ENCODE measurements at regions not wholly inside any gene's neighbourhood (a gene's known extent, or its start where the extent isn't known, plus 50 kb on each side); places are given as distances from the start of the nearest gene placed in this dataset.

DNA sequence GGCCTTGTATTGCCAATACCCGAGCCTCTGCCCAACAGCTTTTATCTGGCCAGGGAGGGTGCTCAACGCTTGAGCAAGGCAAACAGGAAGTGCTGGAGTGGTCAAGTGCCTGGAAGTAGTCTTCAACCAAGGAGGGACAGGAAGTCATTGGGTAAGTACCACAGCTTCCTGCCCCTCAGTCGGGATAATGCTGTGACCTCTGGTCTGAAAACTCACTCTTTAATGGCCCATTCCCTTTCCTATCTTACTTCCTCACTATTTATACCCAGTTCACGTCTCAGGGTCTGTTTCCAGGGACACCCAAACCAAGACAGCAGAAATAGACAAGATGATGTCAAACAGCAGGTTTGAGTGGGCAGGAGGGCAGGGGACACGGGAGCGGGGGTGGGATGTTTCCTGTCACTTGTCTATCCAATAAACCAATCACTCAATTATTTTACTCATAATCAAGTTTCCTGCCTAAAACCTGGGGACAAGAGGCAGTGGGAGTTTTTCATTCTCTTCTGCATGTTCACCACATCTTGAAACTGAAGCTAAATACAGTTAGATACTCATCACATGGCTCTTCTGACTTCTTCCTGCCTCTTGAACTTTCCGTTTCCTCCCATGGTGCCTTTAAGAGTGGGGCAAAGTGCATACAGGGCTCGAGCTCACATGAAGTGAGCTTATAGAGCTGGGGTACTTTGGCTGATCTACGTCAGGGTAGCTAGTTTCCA is 68.9 kb upstream of the CAB39 start:
- intact Hi-C loops (cut with micrococcal nuclease) = no loop called here
- WGBS (ENCODE audit: insufficient coverage) = 9% methylated on average over 5 of the region's 9 CpGs
- Mint-ChIP-seq H3K36me3 (no peaks in the 10 kb centered on the region), H3K4me3 (peak overlapping the region; percentile 70), H3K9me3 (no peaks in the 10 kb centered on the region), H3K4me1 (peaks cover 15 to 18% of the 10 kb centered on the region in 2 donors), H3K27me3 (ENCODE audit: low read depth in 2 of 2) (no peaks in the 10 kb centered on the region), H3K27ac (peak overlapping the region; percentile 79 to 86)
- H3K4me3 ChIP-seq (ENCODE audit: low read length) = no peak overlapping the region
- ATAC-seq = peak; percentile 79 to 87 (median 80)
- peak in 1 of 2 donors; percentile 76 for DNase-seq
- no peaks in the 10 kb centered on the region for H3K36me3 ChIP-seq (ENCODE audit: control insufficient read depth, insufficient read depth, low read length)
- peaks cover 26% of the 10 kb centered on the region for H3K4me1 ChIP-seq (ENCODE audit: control insufficient read depth, insufficient read depth, low read length)
- H3K9me3 ChIP-seq (ENCODE audit: control insufficient read depth, insufficient read depth, low read length) = no peaks in the 10 kb centered on the region
- no peaks in the 10 kb centered on the region for H3K27me3 ChIP-seq (ENCODE audit: control insufficient read depth, insufficient read depth, low read length)
- peak overlapping the region; percentile 55 for H3K27ac ChIP-seq (ENCODE audit: low read length)
- TF ChIP-seq CTCF (IDR thresholded peaks at IDR 0.05) = no peak

DNA sequence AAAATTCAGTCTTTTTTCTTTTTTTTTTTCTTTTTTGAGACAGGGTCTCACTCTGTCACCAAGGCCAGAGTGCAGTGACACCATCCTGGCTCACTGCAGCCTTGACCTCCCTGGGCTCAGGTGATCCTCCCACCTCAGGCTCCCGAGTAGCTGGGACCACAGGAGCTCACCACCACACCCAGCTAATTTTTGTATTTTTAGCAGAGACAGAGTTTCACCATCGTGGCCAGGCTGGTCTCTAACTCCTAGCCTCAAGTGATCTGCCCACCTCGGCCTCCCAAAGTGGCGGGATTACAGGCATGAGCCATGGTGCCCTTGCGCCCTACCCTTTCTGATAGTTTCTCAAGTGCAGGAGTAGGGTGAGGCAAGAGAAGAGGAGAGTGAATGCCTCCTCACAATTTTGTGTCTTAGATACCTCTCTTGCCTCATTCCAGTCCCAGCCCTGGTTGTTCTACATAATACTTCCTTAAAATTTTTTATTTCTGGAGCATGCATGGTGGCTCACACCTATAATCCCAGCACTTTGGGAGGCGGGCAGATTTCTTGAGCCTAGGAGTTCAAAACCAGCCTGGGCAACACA is 68.2 kb upstream of the CAB39 start:
- peaks cover 26% of the 10 kb centered on the region for H3K4me1 ChIP-seq (ENCODE audit: control insufficient read depth, insufficient read depth, low read length)
- H3K27ac Mint-ChIP-seq = peak overlapping the region; percentile 79 to 86
- peak overlapping the region; percentile 55 for H3K27ac ChIP-seq (ENCODE audit: low read length)
- H3K27me3 Mint-ChIP-seq (ENCODE audit: low read depth in 2 of 2) = no peaks in the 10 kb centered on the region
- ATAC-seq (peak in 1 of 3 donors; percentile 5), DNase-seq (no peak)
- H3K9me3 ChIP-seq (ENCODE audit: control insufficient read depth, insufficient read depth, low read length) = no peaks in the 10 kb centered on the region
- no peaks in the 10 kb centered on the region for H3K27me3 ChIP-seq (ENCODE audit: control insufficient read depth, insufficient read depth, low read length)
- H3K36me3 Mint-ChIP-seq = no peaks in the 10 kb centered on the region
- 84% methylated on average over 6 of the region's 6 CpGs for WGBS (ENCODE audit: insufficient coverage)
- no peaks in the 10 kb centered on the region for H3K36me3 ChIP-seq (ENCODE audit: control insufficient read depth, insufficient read depth, low read length)
- TF ChIP-seq CTCF (IDR thresholded peaks at IDR 0.05) = no peak
- peaks cover 15 to 18% of the 10 kb centered on the region in 2 donors for H3K4me1 Mint-ChIP-seq
- H3K9me3 Mint-ChIP-seq = no peaks in the 10 kb centered on the region
- intact Hi-C loops (cut with micrococcal nuclease) = no loop called here
- H3K4me3 Mint-ChIP-seq = peak overlapping the region; percentile 70
- no peak overlapping the region for H3K4me3 ChIP-seq (ENCODE audit: low read length)

DNA sequence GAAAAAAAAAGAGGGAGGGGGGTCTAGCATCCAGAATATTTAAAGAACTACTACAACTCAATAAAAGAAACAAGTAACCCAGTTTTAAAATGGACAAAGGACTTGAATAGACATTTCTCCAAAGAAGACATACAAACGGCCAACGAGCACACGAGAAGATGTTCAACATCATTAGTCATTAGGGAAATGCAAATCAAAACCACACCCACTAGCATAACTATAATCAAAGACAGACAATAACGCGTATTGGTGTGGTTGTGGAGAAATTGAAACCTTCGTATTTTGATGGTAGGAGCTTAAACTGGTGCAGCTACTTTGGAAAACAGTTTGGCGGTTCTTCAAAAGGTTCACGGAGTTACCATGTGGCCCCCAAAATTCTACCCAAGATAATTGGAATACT is 64.3 kb upstream of the CAB39 start:
- Mint-ChIP-seq H3K27ac (no peak overlapping the region), H3K27me3 (ENCODE audit: low read depth in 2 of 2) (no peaks in the 10 kb centered on the region), H3K4me1 (peaks cover 18 to 25% of the 10 kb centered on the region in 2 donors), H3K4me3 (no peak overlapping the region), H3K9me3 (no peaks in the 10 kb centered on the region), H3K36me3 (no peaks in the 10 kb centered on the region)
- ATAC-seq = no peak
- Histone ChIP-seq H3K4me1 (ENCODE audit: control insufficient read depth, insufficient read depth, low read length) (peaks cover 14% of the 10 kb centered on the region), H3K9me3 (ENCODE audit: control insufficient read depth, insufficient read depth, low read length) (no peaks in the 10 kb centered on the region), H3K4me3 (ENCODE audit: low read length) (no peak overlapping the region), H3K27me3 (ENCODE audit: control insufficient read depth, insufficient read depth, low read length) (no peaks in the 10 kb centered on the region), H3K36me3 (ENCODE audit: control insufficient read depth, insufficient read depth, low read length) (no peaks in the 10 kb centered on the region), H3K27ac (ENCODE audit: low read length) (no peak overlapping the region)
- intact Hi-C loops (cut with micrococcal nuclease) = no loop called here
- WGBS (ENCODE audit: insufficient coverage) = 94% methylated on average over 3 of the region's 8 CpGs
- TF ChIP-seq CTCF (IDR thresholded peaks at IDR 0.05) = no peak
- no peak for DNase-seq
